COLO668 (cell line): ENCODE measurements at regions not wholly inside any gene's neighbourhood (a gene's known extent, or its start where the extent isn't known, plus 50 kb on each side); places are given as distances from the start of the nearest gene placed in this dataset.

Experiments used
- DNase-seq: peaks from one replicate; lab custom pipeline; 2025; ENCODE audit not compliant: unreplicated experiment; lab: John Stamatoyannopoulos, UW

DNA sequence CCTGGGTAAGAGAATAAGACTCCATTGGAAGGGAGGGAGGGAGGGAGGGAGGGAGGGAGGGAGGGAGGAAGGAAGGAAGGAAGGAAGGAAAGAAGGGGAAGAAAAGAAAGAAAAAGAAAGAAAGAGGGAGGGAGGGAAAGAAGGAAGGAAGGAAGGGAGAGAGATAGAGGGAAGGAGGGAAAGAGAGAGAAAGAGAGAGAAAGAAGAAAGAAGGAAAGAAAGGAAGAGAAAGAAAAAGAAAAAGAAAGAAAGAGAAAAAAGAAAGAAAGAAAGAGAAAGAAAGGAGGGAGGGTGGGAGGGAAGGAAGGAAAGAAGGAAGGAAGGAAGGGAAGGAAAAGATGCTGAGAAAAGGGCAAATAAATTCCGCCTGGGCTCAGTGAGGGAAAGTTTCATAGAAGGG, 74.7 kb upstream of the IFNAR2 start:
- no peak for DNase-seq

DNA sequence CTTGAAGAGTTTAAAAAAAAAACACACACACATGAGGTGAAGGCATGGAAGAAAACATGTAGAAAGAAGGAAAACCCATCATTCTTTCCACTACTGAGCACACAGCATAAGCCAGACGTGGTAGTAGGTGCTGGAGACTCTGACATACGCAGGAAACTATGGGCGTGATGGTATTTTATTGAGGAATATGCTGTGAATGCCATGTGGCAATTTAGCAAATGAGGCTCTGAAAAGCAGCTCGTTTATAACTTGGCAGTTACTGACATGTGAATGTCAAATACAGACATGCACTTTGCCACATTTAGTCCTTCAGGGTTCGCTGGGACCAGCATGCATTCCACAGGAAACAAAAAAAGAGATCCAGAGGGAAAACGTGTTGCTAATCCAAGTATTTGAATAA, 74.3 kb upstream of the IFNAR2 start:
- DNase-seq = no peak

DNA sequence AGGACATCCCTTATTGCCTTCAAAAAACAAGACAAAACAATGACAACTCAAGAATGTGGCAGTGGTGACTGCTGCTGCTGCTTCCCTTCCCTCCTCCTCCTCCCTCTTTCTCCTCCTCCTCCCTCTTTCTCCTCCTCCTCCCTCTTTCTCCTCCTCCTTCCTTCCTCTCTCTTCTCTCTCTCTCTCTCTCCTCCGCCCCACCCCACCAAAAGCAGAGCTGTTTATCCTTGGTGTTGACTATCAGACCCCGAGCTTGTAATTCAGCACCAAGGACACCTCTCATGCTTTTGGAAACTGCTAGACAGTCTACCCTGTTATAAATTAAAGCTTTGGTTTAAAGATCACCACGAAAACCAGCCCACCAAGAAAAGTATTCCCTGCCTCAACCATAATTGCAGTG, 72.4 kb upstream of the IFNAR2 start:
- DNase-seq = no peak

DNA sequence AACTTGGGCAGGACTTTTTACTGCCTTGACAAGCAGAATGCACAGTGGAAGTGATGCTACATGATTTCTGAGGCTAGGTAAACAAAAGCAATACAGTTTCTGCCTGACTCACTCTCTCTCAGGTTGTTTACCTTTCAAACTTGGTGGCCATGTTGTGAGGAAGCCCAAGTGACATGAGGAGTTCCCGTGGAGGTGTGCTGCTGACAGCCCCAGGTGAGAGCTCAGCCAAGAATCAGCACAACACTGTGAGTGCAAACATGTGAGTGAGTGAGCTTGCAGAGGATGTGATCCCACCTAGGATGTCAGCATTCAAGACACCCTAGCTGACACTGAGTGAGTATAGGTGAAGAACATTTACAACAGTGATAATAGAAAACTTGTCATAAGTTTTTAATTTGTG, 71.1 kb upstream of the IFNAR2 start:
- no peak for DNase-seq

DNA sequence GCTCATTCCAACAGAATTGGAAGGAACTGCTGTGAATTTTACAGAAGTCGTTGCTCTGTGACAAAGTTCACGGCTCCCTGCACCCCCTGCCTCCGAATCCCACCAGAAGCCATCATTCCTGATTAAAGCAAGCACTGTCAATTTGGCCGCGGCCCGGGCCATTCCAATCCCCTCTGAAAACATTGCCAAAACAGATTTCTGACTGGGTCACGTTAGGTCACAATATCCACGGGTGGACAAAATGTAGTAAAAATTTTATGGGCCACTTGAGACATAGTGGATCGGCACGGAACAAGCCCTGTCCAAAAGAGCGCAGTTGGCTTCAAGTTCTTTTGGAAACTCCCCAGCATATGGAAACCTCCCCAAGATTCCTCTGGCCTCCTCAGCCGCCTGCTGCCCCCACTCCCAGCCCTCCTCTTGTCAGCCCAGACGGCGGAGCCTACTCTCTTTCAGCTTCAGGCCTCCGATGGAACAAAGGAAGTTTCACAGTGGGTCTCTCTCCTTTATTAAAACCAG, 67.2 kb upstream of the IFNAR2 start:
- no peak for DNase-seq

DNA sequence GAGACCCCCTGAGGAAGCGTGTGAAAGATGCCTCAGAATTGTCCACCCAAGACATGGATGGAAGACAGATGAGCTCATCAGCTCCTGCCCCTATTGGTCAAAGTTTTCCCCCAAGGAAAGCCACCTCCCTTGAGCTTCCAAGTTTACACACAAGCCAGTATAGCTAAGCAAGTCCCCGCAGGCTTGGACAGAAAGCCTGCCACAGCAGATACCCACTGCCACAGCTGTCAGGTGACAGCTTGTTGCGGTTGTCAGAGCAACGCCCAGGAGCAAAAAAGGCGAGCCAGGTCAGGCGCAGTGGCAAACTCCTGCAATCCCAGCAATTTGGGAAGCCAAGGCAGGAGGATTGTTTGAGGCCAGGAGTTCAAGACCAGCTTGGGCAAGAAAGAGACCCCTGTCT, 60.9 kb upstream of the IFNAR2 start:
- no peak for DNase-seq

DNA sequence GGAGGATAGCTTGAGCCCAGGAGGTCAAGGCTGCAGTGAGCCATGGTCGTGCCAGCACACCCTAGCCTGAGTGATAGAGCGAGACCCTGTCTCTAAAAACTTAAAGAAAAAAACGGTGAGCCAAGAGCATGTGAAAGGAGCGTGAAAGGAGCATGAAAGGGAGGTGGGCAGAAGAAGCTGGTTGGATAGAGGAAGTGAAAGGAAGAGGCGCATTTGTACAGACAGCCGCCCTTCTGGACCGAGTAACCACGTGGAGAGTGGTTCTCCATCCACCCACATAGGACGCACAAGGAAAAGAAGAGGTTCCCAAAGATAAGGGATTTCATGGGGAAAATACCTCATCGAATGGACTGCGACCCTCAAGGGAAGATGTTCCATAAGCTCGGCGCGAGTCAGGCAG, 60.4 kb upstream of the IFNAR2 start:
- no peak for DNase-seq

DNA sequence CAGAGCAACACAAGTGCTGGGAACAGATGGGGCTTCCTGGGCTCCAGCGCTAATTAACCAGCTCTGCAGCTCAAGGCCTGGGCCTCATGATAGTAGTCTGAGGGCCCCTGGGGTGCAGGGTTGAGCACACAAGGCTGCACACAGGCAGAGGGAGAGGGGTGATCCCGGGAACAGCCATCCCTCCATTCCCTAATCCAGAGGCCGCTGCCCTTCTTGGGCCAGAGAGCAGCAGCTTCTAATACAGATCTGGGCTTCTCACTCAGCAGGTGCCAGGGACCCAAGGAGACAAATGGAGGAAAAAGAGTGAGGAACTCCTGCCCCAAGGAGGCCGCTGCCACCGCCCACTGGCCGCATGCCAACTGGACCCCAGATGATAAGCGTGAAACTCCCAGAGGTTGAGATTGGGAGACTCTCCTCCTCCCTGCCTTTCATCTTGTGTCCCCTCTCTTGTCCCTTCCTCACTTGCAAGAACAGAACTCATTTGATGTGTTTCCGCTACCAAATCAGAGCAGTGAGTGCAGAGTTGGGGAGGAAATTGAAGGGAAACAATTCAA, 58.0 kb upstream of the IFNAR2 start:
- no peak for DNase-seq

DNA sequence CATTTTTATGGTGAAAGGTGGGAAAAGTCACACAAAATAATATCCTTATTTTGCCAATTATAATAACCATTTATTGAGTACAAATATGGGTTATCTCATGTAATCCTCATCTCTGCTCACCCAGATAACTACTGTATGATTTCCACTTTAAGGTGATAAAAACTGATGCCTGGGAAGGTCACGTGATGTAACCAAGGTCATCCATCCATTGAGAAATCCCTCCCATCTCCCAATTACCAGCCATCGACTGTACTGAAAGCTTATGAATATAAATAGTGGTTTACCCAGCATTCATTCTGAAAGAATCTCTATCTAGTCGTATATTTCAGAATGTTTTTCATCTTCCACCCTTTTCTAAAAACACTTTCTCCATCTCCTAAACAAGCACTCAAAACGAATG, 55.0 kb upstream of the IFNAR2 start:
- DNase-seq = no peak
